ENCODE measurements at regions not wholly inside any gene's neighbourhood (a gene's known extent, or its start where the extent isn't known, plus 50 kb on each side); places are given as distances from the start of the nearest gene placed in this dataset.

DNA sequence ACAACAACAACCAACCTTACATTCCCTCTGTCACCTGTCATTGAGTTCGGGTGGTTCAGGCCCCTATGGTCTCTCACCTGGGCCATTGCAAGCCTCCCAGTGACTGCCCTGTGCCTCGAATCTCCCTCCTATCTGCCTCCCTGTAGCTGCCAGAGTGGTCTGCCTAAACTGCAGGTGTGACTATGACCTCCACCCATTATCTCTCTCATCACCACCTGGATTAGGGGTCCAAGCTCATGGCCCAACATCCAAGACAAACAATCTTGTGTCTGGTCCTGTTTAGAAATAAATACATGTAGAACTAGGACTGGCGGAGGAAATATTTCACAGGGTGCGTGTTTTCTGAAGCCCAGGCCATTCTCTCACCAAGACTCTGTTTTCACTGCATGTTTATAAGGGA, 146.6 kb downstream of the HERPUD2 start:
- TF ChIP-seq, protein P1, sequence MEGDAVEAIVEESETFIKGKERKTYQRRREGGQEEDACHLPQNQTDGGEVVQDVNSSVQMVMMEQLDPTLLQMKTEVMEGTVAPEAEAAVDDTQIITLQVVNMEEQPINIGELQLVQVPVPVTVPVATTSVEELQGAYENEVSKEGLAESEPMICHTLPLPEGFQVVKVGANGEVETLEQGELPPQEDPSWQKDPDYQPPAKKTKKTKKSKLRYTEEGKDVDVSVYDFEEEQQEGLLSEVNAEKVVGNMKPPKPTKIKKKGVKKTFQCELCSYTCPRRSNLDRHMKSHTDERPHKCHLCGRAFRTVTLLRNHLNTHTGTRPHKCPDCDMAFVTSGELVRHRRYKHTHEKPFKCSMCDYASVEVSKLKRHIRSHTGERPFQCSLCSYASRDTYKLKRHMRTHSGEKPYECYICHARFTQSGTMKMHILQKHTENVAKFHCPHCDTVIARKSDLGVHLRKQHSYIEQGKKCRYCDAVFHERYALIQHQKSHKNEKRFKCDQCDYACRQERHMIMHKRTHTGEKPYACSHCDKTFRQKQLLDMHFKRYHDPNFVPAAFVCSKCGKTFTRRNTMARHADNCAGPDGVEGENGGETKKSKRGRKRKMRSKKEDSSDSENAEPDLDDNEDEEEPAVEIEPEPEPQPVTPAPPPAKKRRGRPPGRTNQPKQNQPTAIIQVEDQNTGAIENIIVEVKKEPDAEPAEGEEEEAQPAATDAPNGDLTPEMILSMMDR (IDR thresholded peaks at IDR 0.05; ENCODE audit: insufficient read depth, low read length, poor library complexity, severe bottlenecking): no peak
- TF ChIP-seq EZH2phosphoT487 (conservative IDR thresholded peaks at IDR 0.05; ENCODE audit: low read length): no peak

All from SU-DHL-6 (cell line).